HG03457 (cell line): ENCODE measurements at regions not wholly inside any gene's neighbourhood (a gene's known extent, or its start where the extent isn't known, plus 50 kb on each side); places are given as distances from the start of the nearest gene placed in this dataset.
"Not testable (repeated sequence)": the region's sequence is repeated elsewhere in the genome, so short reads cannot be mapped to it uniquely, and the experiment has no call there.

ENCODE experiments used
- ATAC-seq: cut with Tn5 transposase; IDR thresholded peaks from one replicate; pipeline ENCODE4 v1.9.1; 2021; ENCODE audit warnings: moderate number of reproducible peaks; ENCODE audit not compliant: unreplicated experiment

DNA sequence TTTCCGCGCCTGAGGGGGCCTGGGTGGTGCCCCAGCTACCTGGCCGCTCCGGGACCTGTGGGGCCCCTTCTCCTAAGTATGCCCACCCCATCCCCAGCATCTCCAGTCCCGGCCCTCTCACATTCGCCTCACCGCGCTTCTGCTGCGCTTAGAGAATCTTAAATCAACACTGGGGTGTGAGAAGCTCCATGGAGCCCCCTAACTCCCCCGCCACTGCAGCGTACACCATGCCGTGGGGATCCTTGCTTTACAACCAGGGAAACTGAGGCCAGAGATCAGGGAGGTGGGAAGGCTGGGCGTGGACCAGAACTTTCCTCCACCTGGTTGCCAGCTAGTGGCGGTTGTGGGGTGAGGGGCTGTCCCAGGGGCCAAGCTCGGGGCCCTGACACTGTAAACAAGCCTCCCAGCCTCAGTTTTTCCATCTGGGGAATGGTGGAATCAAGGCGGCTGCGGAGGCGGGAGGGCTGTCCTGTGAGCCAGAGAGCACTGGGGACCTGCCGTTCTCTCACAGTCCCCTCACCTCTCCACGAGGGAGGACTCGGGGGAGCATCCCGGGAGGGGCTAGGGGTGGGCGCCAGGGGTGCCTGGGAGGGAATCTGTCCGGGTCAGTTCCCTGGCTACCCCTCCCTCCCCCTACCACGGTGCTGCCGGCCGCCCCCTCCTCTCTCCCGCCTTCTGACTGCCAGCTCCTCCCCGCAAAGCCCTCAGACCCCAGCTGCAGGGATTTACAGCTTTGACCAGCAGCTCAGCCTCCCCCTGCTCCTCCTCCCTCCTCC is 161.2 kb downstream of the C9orf50 start:
- no peak for ATAC-seq

DNA sequence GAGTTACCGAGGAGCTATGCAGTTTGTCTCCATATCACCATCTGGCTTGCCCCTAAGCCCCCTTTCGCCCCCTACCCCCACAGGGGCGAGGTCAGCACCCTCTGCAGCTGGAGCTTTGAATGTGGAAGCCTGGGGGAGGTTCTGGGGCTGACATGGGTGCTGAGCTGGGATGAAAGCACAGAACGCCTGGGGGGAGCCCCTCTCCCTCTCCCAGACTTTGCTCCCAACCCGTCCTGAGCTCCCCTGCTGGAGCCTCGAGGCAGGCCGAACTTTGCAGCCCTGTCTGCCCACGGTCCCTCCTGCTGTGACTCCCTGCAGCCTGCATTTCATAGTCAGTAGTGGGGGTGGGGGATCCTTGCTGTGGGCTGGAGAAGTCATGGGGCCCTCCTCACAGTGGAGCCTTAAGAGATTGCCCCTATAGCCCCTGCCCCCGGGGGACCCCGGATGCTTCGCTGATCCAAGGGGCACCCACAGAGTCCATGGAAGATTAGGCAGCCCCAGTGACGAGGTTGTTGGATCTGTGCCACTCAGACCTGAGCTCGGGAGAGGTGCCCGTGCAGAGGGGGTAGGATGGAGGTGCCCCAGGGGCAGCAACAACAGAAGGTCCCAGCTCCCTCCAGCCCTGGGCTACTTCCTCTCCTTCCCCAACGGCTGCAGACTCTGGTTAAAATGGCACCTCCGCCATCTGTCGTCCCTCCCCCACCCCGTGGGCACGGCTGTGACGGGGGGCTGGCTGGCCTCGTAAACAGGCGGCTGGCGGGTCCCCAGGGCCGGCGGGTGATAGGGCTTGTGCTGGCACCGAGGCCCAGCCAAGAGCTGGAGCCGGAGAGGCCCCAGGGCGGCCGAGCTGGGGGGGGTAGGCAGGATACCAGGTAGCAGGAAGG is 162.0 kb downstream of the C9orf50 start:
- no peak for ATAC-seq

DNA sequence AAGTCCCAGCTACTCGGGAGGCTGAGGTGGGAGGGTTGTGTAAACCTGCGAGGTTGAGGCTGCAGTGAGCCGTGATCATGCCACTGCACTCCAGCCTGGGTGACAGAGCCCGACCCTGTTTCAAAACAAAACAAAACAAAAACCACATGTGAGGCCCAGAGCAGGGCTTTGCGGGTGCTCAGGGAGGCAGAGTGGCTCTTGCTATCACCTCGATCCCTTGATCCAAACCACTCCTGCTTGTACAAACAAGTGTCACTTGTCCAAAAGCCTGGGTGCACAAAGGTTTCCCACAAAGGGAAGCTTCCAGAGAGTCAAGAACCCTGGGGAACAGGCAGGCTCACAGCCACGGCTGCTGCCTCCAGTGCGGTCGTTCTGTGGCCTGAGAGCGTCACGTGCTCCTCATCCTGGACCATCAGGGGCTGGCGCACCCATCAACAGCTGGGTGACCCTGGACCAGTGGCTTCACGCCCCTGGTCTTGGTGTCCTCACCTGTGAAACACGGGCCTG is 162.7 kb downstream of the C9orf50 start:
- ATAC-seq, result no peak

DNA sequence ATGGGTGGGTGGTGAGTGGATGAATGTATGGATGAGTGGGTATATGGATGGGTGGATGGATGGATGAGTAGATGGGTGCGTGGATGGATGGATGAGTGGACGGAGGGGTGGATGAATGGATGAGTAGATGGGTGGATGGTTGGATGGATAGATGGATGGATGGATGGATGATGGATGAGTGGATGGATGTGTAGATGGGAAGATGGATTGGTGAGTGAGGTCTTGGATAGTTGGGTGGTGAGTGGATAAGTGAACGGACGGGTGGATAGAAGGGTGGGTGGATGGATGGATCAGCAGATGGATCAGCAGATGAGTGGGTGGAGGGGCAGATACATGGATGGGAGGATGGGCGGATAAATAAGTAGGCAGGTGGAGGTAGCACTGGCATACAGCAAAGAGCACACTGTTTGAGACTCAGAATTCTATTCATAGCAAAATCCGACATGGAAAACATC is 163.5 kb downstream of the C9orf50 start:
- ATAC-seq, result no peak

DNA sequence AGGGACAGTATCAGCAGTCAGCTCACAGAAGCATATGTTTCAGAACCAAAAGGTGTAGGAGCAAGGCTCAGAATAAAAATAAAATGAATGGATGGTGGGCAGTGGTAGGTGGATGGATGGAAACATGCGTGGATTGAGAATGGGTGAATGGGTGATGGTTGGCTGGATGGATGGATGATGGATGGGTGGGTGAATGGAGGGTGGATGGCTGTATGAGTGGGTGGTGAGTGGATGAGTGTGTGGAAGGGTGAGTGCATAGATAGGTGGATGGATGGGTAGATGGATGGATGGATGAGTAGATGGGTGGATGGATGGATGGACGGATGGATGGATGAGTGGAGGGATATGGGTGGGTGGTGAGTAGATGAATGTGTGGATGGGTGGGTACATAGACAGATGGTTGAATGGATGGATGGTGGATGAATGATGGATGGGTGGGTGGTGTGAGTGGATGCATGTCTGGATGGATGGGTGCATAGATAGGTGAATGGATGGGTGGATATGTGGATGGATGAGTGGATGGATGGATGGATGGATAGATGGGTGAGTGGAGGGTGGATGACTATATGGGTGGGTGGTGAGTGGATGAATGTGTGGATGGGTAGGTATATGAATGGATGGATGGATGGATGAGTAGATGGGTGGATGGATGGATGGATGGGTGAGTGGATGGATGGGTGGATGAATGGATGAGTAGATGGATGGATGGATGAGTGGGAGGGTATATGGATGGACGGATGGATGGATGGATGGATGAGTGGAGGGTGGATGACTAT is 164.2 kb downstream of the C9orf50 start:
- no peak for ATAC-seq

DNA sequence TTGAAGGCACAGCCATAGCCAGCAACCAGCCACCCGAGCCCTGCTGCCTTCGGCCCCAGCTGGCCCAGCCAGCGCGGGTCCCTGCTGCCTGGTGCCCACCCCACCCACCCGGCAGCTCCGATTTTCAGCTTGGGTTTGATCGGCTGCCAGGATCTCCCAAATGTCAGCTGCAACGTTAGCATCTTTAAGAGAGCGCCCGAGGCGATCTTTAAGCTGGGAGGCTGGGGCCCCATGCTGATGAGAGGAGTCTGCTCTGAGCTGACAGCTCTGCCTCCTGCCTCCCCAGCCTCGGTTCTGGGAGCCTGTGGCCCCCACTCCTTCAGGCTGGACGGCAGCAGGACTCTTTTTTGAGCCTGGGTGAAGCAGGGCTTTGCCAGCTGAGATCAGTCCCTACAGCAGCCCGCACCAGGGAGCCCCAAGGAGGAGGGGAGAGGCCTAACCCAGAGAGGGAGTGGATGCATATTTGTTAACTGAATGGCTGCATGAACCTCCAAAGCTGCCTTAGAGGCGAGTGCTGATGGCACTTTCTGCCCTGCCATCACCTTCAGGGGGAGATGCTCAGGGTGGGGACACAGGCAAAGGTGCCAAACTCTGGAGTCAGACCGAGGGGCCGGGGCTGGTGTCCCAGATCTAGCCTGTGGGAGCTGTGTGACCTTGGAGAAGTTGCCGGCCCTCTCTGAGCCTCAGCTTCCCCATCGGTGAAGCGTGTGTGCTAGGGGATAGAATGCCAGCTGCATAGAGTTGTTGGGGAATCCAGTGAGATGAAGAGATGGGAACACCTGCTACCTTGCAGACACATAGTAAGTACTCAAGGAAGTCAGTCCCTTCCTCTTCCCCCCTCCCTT is 165.5 kb downstream of the C9orf50 start:
- no peak for ATAC-seq

DNA sequence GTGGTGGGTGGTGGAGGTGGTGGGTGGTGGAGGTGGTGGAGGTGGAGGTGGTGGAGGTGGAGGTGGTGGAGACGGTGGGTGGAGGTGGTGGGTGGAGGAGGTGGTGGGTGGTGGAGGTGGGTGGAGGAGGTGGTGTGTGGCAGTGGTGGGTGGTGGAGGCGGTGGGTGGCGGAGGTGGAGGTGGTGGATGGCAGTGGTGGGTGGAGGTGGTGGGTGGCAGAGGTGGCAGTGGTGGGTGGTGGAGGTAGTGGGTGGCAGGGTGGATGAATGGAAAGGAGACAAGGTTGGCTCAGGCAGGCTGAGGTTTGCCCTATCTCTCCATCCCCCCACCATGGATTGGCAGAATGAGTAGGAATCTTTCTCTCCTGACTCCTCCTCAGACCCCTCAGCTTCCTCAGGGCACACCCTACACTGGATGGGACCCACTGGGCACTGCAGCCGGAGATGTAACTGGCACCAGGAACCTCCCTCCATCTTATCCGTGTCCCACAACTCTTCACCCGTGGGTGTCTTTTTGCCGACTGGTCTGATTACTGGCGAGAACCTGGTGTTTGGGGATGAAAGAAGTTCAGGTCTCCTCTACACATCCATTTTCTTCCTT is 166.3 kb downstream of the C9orf50 start:
- ATAC-seq, result no peak

DNA sequence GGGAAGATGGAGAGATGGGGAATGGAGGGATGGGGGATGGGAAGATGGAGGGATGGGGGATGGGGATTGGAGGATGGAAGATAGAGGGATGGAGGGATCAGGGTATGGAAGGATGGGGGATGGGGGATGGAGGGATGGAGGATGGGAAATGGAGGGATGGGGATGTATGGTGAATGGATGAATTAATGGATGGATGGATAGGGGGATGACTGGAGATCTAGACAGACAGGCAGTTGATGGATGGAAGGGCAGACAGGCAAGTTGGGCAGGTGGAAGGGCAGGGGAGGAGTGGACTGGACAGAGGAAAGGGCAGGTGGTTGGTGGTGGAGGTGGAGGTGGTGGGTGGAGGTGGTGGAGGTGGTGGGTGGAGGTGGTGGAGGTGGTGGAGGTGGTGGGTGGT is 167.2 kb downstream of the C9orf50 start:
- ATAC-seq, result no peak

DNA sequence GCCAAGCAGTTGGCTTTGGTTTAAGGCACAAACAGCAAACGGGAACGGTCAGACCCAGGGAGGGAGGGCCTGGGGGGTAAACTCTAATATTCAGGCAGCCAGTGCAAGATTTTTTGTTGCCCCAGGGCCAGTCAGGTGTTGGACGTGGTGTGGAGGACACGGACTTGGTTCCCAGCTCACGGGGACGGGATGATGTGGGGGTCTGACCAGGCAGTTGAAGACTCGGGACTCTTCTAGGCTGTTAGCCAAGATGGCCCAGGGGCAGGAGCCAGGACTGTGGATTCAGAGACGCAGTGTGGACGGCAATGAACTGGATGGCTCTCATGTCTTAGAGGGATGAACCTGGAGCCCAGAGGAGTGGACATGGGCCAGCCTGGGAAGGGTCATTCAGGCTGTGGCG is 169.2 kb downstream of the C9orf50 start:
- no peak for ATAC-seq

DNA sequence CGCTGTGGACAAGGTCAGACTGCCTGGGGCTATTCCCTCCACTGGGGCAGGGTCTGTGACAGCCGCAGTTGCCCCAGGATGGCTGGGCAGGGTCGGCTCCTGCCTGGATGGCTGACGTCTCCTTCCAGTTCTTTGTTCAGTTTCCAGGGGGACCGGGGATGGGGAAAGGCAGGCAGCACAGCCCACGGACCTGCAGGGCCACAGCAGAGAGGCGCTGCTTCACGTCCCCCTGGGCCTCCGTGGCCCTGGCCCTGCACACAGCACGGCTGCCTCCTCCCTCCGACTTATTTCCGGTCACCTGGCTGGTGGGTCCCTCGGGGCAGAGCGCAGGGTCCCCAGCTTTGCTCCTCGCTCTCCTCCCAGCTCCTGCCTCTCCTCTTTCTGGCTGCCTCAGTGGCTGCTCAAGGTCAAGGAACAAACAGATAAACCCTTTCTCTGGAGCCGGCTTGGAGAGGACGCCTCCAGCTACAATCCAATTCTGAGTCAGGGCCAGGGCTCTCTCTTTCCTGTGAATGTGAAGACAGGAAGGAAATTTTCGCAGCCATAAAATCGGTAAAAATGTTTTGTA is 169.7 kb downstream of the C9orf50 start:
- no peak for ATAC-seq

DNA sequence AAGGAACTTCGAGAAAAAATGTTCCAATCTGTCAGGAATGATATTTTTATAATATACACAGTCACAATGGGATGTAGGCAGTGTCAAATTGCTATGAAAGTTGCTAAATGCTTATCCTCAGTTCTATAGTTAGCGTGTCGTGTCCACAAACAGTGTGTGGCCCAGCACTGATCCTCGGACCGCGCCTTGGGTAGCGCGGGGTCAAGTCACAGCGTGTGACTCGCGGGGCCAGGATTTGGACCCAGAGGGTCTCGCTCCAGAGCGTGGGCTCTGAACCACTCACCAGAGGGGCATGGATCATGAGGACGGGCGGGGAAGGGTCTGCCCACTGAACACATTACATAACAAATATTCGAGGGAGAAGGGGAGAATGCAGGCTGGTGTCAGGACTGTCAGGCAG is 171.8 kb downstream of the C9orf50 start:
- no peak for ATAC-seq

DNA sequence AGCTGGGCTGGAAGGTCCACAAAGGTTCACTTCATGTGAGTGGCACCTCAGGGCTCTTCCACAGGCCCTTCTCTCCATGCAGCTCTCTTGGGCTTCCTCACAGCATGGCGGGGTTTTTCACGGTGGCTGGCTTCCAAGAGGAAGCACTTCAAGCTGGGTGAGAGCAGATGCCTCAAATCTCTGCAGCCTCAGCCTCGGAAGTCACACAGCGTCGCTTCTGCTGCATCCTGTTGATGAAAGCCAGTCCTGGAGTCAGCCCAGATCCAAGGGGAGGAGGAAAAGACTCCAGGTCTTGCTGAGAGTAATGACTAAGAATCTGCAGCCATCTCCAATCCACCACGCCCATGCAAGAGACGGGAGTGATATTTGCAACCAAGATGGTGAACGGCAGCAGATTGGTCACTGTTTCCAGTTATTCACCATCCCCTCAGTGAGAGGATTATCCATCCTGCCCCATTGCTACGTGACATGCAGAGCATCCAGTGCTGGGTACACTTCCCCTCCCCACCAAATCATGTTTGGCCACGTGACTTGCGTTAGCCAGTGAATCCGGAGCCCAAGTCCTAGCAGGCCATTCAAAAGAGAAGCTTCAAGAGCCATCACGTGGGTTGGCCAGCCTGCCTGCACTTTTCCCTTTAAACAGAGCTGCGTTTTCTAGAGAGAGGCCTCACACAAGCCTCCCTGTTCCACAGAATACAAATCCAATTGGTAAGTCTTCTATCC is 173.9 kb downstream of the C9orf50 start:
- no peak for ATAC-seq

DNA sequence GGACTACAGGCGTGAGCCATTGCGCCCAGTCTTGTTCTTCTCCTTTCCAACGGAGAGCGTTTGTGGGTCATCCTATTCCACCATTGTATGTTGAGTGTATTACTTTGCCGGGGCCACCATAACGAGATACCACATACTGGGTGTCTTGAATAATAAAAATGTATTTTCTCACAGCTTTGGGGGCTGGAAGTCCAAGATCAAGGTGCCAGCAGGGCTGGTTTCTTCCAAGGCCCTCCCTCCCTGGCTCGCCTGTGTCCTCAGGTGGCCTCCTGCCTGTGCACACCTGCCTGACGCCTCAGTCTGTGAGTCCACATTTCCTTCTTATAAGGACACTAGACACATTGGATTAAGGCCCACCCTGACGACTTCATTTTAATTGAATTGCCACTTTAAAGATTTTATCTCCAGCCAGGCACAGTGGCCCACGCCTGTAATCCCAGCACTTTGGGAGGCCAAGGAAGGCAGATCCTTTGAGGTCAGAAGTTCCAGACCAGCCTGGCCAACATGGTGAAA is 175.1 kb downstream of the C9orf50 start:
- ATAC-seq, result no peak

DNA sequence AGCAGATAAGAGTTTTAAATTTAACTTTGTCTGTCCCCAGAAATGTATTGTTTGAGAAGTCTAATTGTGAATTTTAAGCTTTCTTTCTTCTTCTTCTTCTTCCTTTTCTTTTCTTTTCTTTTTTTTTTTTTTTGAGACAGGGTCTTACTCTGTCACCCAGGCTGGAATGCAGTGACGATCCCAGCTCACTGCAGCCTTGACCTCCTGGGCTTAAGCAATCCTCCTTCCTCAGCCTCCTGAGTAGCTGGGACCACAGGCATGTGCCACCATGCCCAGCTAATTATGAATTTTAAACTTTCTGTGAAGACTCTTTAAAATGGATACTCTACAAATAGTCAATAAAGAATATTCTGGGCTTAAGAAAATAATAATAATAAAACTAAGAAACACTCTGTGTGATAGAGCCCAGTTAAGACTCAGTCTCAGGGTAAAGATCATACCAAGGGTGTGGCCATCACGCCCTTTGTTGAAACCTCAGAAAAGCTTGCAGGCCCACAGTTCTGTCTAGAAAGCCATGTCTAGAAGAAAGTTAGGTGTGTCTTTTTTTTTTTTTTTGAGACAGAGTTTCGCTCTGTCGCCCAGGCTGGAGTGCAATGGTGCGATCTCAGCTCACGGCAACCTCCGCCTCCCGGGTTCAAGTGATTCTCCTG is 177.3 kb downstream of the C9orf50 start:
- ATAC-seq, result not testable (repeated sequence)

DNA sequence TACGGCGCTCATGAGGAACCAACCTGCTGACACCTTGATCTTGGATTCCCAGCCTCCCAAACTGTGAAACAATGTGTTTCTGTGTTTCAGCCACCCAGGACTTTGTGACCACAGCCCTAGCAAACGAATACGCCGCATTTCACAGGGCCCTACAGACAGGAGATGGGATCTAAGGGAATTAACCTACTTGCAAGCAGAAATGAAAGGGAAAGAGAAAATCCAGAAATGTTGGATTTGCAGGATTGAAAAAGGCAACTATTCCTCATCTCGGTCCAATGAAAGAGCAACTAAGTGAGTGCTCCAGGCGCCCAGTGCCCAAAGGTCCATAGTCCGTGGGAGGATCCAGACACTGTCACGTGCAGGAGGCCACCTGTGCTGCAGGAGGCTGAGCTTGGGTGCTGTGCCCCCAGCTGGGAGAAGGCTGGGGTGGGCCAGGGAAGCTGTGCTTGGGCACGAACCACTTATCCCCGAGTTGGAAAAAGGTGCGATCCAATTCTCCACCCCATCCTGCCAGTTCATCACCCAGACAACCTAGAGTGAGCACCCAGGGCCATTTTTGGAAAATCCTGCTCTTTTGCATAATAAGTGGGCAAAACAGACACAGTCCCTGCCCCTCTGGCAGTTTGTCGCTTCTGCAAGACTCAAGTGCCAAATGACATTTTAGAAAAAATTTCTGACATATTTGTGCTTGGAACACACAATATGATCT is 177.9 kb downstream of the C9orf50 start:
- no peak for ATAC-seq

DNA sequence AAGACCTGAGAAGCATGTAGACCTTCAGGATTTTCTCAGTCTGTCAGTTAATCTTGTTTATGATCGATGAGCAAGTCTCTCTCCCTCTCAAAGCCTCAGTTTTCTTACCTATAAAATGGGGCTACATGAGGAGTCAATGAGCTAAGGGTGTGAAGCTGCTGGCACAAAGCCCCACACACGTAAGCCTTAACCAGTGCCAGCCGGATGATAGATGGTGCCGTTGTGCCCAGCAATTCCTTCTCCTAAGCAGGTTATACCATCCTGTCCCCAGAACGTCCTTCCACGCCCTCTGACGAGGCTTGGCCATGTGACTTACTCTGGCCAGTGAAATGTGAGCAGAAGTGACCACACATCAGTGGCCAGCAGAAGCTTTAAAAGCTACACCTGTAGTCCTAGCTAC is 179.0 kb downstream of the C9orf50 start:
- ATAC-seq, result no peak

DNA sequence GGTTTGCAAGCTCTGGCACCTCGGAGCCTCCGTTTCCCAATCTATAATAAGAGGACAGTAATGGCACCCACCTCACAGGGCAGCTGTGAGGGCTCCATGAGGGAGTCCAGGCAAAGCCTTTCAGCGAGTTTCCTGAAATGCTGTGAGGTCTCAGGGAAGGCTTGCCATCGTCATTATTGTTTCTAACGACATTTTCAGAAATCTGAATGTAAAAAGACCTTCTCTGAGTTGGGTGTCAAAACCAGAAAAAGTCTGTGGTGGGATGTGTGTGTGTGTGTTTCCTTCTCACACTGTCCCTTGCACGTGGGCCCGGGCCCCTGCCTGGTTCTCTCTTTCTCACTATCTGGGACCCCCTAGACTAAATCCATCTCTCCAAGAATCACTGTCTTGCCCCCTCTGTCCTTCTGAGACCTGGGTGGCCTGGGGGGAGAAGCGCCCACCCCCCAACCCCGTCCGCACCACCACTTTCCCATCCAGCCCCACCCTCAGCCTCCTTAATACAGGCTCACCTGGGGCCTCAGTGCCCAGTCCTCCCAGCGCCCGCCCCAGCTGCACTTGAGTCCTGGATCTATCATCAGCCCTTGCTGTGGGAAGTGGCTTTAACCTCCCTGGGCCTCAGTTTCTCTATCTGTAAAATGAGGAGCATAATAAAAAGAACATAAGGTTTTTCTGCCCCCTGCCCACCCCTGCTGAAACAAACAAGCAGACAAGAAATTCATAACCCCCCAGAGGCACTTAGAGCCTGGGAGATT is 180.3 kb downstream of the C9orf50 start:
- no peak for ATAC-seq
